M059J (cell line): ENCODE measurements at regions not wholly inside any gene's neighbourhood (a gene's known extent, or its start where the extent isn't known, plus 50 kb on each side); places are given as distances from the start of the nearest gene placed in this dataset.
"Not testable (repeated sequence)": the region's sequence is repeated elsewhere in the genome, so short reads cannot be mapped to it uniquely, and the experiment has no call there.

Experiments
- DNase-seq: peaks from one replicate; pipeline ENCODE4 v3.0.0-alpha.2; 2012; ENCODE audit warnings: low read depth

- no peak for DNase-seq
Measured at GRCh38 chr5:51657340-51658240, 274.3 kb downstream of the ISL1 start.

DNA sequence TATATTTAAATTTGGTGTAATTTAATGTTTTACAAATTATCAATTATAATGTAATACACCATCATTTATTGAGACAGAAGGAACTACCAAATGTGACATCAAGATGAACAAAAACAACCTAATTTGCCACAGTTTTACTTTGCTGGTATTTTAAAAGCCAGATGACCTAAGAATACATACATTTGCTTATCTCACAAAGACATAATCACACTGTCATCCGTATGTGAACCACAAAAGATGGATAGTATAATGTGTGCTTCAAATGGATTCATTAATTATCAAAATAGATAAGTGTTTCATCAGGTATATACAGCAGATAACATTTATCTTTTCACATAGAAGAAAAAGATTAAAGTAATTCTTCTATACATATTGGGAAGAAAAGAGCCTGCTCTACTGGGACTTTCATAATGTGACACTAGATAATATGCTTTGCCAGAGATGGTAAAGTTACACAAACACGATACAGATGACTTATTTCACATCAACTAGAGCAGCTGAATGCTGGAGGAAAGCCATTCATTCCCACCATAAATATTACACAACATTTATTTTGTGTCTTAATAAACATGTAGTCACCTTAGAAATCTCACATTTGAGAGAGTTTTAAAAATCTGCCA, 278.5 kb downstream of the ISL1 start:
- no peak for DNase-seq

GRCh38 chr5:51664491-51665250, 281.4 kb downstream of the ISL1 start:
- no peak for DNase-seq

DNA sequence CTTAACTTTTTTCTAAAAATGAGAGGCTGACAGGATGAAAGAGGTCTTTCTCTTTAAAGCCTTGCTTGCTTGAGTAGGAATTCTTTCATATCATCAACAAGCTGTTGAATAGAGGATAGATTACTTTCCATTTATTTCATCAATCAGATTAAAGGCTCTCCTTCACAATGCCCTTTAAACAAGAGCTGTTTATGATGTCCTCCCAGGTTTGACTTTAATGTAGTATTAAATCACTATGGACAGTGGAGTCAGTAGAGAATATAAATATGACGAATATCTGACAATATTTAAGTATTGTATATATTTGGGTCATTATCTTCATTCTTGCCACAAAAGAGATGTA, 282.0 kb downstream of the ISL1 start:
- DNase-seq = no peak

DNA sequence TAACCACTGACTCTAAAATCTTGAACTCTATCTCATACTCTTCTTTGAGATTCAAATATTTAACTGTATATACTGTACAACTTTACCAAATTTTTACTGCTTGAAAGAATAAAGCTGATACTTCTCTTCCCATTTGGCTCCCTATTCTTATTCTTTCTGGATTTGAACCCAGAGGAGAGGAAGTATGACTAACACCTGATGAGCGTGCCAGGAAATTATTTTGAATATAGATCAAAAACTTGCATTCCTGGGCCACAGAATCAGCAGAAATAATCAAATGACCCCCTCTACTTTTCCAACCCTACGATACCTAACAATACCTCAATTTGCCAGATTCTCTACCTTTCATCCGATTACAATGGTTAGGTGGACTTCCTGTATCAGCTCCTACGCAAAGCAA, 285.8 kb downstream of the ISL1 start:
- no peak for DNase-seq

DNA sequence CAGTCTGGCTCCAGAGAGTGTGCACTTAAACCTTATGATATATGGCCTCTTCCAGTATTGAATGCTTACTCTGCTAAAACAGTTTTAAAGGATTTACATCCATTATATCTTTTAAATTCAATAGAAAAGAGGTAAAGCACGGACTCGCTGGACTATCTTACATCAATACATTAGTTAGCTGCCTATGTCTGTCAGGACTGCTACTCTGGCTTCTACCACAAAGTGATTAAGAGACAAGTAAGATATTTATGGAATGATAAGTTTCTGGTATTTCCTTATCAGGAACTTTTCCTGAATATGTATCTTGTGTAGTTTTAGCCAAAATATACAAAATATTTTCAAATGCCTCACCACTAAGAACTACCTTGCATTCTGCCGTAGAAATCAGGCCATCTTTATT, 295.1 kb downstream of the ISL1 start:
- no peak for DNase-seq

DNA sequence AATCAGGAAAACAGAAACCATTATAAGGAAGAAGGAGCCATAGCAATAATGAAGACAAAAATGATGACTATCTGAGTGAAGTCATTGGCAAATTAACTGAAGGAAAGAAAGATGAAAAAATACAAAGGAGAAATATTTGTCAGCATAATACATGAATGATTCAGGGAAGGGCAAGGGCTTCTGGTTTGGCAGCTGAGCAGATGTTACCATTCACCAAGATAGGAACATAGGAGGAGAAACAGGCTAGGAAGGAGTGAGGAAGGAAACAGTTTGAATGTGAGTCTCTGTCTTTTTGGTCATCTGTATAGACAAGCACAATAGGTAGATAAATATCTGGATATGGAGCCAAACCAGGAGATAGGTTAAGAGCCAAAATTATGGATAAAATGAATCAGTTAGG, 296.0 kb downstream of the ISL1 start:
- DNase-seq = no peak

- DNase-seq = no peak
Measured at GRCh38 chr5:51684794-51685355, 301.6 kb downstream of the ISL1 start.

GRCh38 chr5:51685419-51685818, 302.2 kb downstream of the ISL1 start:
- DNase-seq = no peak

DNA sequence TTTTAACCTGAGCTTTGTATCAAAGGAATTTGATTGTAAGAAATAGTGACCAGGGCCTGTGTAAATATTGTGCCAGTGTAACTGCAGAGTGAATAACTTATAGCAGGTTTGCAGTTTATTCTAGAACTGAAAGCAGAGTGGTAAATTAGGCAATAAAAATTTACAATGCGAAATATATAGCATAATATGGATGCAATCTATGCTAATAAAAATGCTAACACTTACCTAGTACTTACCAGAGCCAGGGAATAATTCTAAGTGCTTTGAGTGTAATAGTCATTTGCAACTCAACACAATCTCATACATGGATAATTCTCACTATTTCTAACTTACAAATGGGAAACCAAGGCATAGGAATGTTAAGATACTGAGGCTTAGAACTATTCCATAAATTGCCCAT, 303.4 kb downstream of the ISL1 start:
- no peak for DNase-seq

DNA sequence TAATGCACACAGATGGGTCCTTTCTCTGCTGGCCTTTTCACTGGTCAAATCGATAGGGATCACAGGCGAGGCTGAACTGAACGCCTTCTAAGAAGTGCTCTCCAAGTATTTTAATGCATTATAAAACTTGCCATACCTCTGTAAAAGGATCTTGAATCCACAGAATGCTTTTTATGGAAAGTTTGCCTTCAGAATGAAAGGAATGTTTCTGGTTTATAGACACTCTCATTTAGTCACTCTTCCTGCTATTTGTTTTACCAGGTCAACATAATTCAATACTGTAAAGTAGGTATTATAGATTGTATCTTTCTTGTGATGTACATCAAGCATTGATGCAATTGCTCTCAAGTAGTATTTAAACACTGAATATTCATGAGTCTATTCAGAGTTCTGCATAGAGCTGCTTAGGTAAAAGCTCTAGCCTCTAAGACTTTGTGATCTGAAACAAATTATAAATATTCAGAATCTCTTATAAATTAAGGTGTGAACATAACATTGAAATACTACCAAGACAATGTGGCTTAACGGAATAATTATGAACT, 308.4 kb downstream of the ISL1 start:
- no peak for DNase-seq

DNA sequence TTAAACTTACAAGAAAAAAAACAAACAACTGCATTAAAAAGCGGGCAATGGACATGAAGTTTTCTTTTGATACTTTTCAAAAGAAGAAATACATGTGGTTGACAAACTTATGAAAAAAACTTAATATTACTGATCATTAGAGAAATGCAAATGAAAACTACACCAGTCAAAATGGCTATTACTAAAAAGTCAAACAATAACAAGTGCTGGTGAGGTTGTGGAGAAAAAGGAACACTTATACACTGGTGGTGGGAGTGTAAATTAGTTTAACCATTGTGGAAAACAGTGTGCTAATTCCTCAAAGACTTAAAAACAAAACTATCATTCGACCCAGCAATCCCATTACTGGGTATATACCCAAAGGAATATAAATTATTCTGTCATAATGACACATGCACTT, 311.6 kb downstream of the ISL1 start:
- no peak for DNase-seq

GRCh38 chr5:51696122-51696521, 312.9 kb downstream of the ISL1 start:
- no peak for DNase-seq

DNA sequence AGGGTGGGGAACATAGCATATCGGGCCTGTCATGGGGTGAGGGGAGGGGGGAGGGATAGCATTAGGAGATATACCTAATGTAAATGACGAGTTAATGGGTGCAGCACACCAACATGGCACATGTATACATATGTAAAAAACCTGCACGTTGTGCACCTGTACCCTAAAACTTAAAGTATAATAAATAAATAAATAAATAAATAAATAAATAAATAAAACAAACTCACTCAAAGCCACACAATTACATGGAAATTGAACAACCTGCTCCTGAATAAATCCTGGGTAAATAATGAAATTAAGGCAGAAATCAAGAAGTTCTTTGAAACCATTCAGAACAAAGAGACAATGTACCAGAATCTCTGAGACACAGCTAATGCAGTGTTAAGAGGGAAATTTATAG, 318.8 kb downstream of the ISL1 start:
- DNase-seq = not testable (repeated sequence)

- no peak for DNase-seq
Measured at GRCh38 chr5:51712201-51712600, 329.0 kb downstream of the ISL1 start.

- not testable (repeated sequence) for DNase-seq
Measured at GRCh38 chr5:51715445-51715844, 332.2 kb downstream of the ISL1 start.

- DNase-seq = no peak
Measured at GRCh38 chr5:51731421-51732029, 348.3 kb downstream of the ISL1 start.

DNA sequence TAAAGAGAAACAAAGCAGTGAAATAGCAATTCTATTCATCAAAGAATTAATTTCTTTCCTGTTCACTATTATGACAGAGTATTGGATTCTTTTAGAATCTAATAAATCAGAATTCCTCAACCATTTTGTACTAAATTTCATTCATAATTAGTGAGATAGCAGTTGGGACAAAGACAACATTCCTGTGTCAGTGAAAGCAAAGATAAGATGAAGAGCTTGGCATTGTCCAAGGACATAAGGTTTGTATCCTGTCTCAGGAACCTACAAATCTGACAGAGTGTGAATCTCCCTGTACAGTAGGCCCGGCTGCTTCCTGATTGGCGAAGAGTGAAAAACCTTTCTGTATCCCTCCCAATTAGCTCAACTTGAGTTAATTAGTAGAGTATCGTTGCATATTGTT, 349.1 kb downstream of the ISL1 start:
- no peak for DNase-seq

DNA sequence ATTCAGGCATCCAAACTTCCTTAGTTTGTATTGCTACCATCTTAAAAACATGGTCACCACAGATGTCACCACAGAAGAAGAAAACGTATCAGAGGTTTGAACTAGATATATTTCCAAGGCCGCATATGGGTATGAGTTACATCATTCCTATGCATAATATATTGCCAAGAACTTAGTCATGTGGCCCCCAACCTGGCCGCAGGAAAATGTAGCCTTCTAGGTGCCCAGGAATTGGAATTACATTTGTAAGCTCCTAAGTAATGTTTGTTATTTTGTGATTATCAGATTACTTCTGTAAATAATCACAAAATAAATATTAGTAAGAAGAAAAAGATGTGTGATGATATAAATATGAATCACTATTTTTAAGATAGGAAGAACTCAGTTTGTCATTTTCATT, 351.4 kb downstream of the ISL1 start:
- no peak for DNase-seq

GRCh38 chr5:51746023-51746422, 362.8 kb downstream of the ISL1 start:
- no peak for DNase-seq

DNA sequence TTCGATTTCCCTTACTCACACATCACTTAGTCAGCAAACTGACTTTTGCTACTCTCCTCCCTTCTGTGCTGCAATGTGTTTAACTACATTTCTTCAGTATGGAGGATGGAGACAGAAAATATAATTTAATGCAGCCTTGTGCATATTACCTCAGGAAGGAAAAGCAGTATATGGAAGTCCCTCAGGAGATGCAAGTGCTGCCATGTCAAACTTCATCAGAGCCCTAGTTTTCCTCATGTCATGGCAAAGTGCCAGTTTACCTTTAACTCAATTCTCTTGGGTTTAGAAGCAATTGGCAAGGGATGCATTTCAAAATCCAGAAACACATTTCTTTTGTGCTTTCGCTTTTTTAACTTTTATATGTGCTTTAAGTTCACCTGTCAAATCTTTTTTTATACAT, 365.4 kb downstream of the ISL1 start:
- DNase-seq = no peak
